Activated T-cell treated with anti-CD3 and anti-CD28 coated beads, Interleukin-2, amount 50 U/mL, for 72 hours (primary cell): ENCODE measurements at regions not wholly inside any gene's neighbourhood (a gene's known extent, or its start where the extent isn't known, plus 50 kb on each side); places are given as distances from the start of the nearest gene placed in this dataset.

Source experiments
- ATAC-seq, 2 donors: fragments of 150-1000 bp; cut with Tn5 transposase; replicated peaks in 1 of 2; 2 replicates each; pipeline ENCODE4 v1.10.0; 2021; ENCODE audit warnings: moderate library complexity in 2 of 2, mild to moderate bottlenecking in 1 of 2
- DNase-seq, 2 donors: peaks; one replicate each; pipeline ENCODE4 v3.0.0; 2021 to 2022; ENCODE audit warnings: mixed read lengths in 1 of 2
- H3K27ac Mint-ChIP-seq: one replicate; pipeline ENCODE4 v1.8.0; 2022; ENCODE audit warnings: mild to moderate bottlenecking, moderate library complexity, mixed read lengths
- H3K27me3 Mint-ChIP-seq: one replicate; pipeline ENCODE4 v1.8.0; 2022; ENCODE audit warnings: low read depth, mixed read lengths
- H3K36me3 Mint-ChIP-seq, 2 donors: one replicate each; pipeline ENCODE4 v1.8.0; 2022; ENCODE audit warnings: mixed read lengths in 2 of 2, mild to moderate bottlenecking in 1 of 2; ENCODE audit not compliant: insufficient read depth in 2 of 2
- H3K4me1 Mint-ChIP-seq: one replicate; pipeline ENCODE4 v1.8.0; 2022; ENCODE audit warnings: low read depth, mixed read lengths
- H3K4me3 Mint-ChIP-seq, 2 donors: one replicate each; pipeline ENCODE4 v1.8.0; 2022; ENCODE audit warnings: mild to moderate bottlenecking in 2 of 2, mixed read lengths in 2 of 2, moderate library complexity in 2 of 2
- H3K9me3 Mint-ChIP-seq, 2 donors: one replicate each; pipeline ENCODE4 v1.8.0; 2022; ENCODE audit warnings: mixed read lengths in 2 of 2

- H3K4me1 Mint-ChIP-seq: peaks cover 13% of the 10 kb centered on the region
- no peak for ATAC-seq
- H3K4me3 Mint-ChIP-seq: peak overlapping the region; percentile 69 to 78
- H3K27ac Mint-ChIP-seq: no peak overlapping the region
- peaks cover 0 to 1% of the 10 kb centered on the region in 2 donors for H3K36me3 Mint-ChIP-seq
- peaks cover 62% of the 10 kb centered on the region for H3K27me3 Mint-ChIP-seq
- no peak for DNase-seq
- no peaks in the 10 kb centered on the region for H3K9me3 Mint-ChIP-seq
These were observed 177.3 kb upstream of the CDKN3 start for GRCh38 chr14:54219261-54220070.

GRCh38 chr14:54220071-54220703 lies 176.6 kb upstream of the CDKN3 start:
- no peak for DNase-seq
- Mint-ChIP-seq H3K27me3 (peaks cover 66% of the 10 kb centered on the region), H3K4me1 (peaks cover 13% of the 10 kb centered on the region), H3K36me3 (peaks cover 0 to 1% of the 10 kb centered on the region in 2 donors), H3K9me3 (no peaks in the 10 kb centered on the region), H3K4me3 (peak overlapping the region; percentile 69 to 78), H3K27ac (no peak overlapping the region)
- peak in 1 of 2 donors; percentile 45 for ATAC-seq

GRCh38 chr14:54220704-54221431 lies 175.9 kb upstream of the CDKN3 start:
- H3K4me3 Mint-ChIP-seq: peak overlapping the region in 1 of 2 donors; percentile 69

GRCh38 chr14:54221432-54221803 lies 175.4 kb upstream of the CDKN3 start:
- peaks cover 13% of the 10 kb centered on the region for H3K4me1 Mint-ChIP-seq
- H3K36me3 Mint-ChIP-seq: peaks cover 0 to 1% of the 10 kb centered on the region in 2 donors
- DNase-seq (no peak), ATAC-seq (no peak)
- H3K27me3 Mint-ChIP-seq: peaks cover 64% of the 10 kb centered on the region
- H3K4me3 Mint-ChIP-seq: no peak overlapping the region
- H3K9me3 Mint-ChIP-seq: no peaks in the 10 kb centered on the region
- no peak overlapping the region for H3K27ac Mint-ChIP-seq

More at GRCh38 chr14:54220704-54221431, 175.9 kb upstream of the CDKN3 start:
- Mint-ChIP-seq H3K27me3 (peaks cover 67% of the 10 kb centered on the region), H3K4me1 (peaks cover 13% of the 10 kb centered on the region), H3K36me3 (peaks cover 0 to 1% of the 10 kb centered on the region in 2 donors), H3K9me3 (no peaks in the 10 kb centered on the region), H3K27ac (no peak overlapping the region)
- DNase-seq (no peak), ATAC-seq (no peak)

GRCh38 chr14:54221971-54222370 lies 174.8 kb upstream of the CDKN3 start:
- Mint-ChIP-seq H3K27ac (no peak overlapping the region), H3K27me3 (peaks cover 64% of the 10 kb centered on the region), H3K9me3 (no peaks in the 10 kb centered on the region), H3K36me3 (peaks cover 0 to 1% of the 10 kb centered on the region in 2 donors), H3K4me3 (no peak overlapping the region), H3K4me1 (peaks cover 9% of the 10 kb centered on the region)
- DNase-seq: no peak
- no peak for ATAC-seq

GRCh38 chr14:54223831-54224402 lies 172.9 kb upstream of the CDKN3 start:
- Mint-ChIP-seq H3K27ac (no peak overlapping the region), H3K9me3 (no peaks in the 10 kb centered on the region), H3K4me1 (peaks cover 9% of the 10 kb centered on the region), H3K36me3 (peaks cover 0 to 1% of the 10 kb centered on the region in 2 donors), H3K27me3 (peaks cover 58% of the 10 kb centered on the region), H3K4me3 (no peak overlapping the region)
- no peak for ATAC-seq
- no peak for DNase-seq

GRCh38 chr14:54225457-54226060 lies 171.2 kb upstream of the CDKN3 start:
- H3K4me3 Mint-ChIP-seq: no peak overlapping the region
- H3K27me3 Mint-ChIP-seq: peaks cover 47% of the 10 kb centered on the region
- H3K4me1 Mint-ChIP-seq: peaks cover 3% of the 10 kb centered on the region
- H3K9me3 Mint-ChIP-seq: no peaks in the 10 kb centered on the region
- no peak for ATAC-seq
- no peaks in the 10 kb centered on the region for H3K36me3 Mint-ChIP-seq
- no peak for DNase-seq
- H3K27ac Mint-ChIP-seq: no peak overlapping the region

GRCh38 chr14:54226103-54226502 lies 170.7 kb upstream of the CDKN3 start:
- ATAC-seq (no peak), DNase-seq (no peak)
- no peaks in the 10 kb centered on the region for H3K36me3 Mint-ChIP-seq
- no peak overlapping the region for H3K4me3 Mint-ChIP-seq
- H3K9me3 Mint-ChIP-seq: no peaks in the 10 kb centered on the region
- H3K4me1 Mint-ChIP-seq: no peaks in the 10 kb centered on the region
- no peak overlapping the region for H3K27ac Mint-ChIP-seq
- H3K27me3 Mint-ChIP-seq: peaks cover 47% of the 10 kb centered on the region

- Mint-ChIP-seq H3K9me3 (no peaks in the 10 kb centered on the region), H3K27me3 (peaks cover 44% of the 10 kb centered on the region), H3K4me3 (no peak overlapping the region), H3K36me3 (no peaks in the 10 kb centered on the region), H3K4me1 (no peaks in the 10 kb centered on the region), H3K27ac (no peak overlapping the region)
- ATAC-seq: no peak
- no peak for DNase-seq
These were observed 170.2 kb upstream of the CDKN3 start for GRCh38 chr14:54226558-54226957.

- Mint-ChIP-seq H3K27me3 (peaks cover 31% of the 10 kb centered on the region), H3K4me1 (no peaks in the 10 kb centered on the region), H3K36me3 (no peaks in the 10 kb centered on the region), H3K27ac (no peak overlapping the region), H3K9me3 (no peaks in the 10 kb centered on the region), H3K4me3 (no peak overlapping the region)
- DNase-seq (no peak), ATAC-seq (no peak)
These were observed 167.7 kb upstream of the CDKN3 start for GRCh38 chr14:54229136-54229535.

GRCh38 chr14:54230645-54231044 lies 166.2 kb upstream of the CDKN3 start:
- Mint-ChIP-seq H3K4me3 (no peak overlapping the region), H3K27ac (no peak overlapping the region), H3K4me1 (no peaks in the 10 kb centered on the region), H3K36me3 (no peaks in the 10 kb centered on the region), H3K27me3 (peaks cover 25% of the 10 kb centered on the region), H3K9me3 (peaks cover 2 to 6% of the 10 kb centered on the region in 2 donors)
- ATAC-seq (no peak), DNase-seq (no peak)

- H3K36me3 Mint-ChIP-seq: no peaks in the 10 kb centered on the region
- DNase-seq (no peak), ATAC-seq (no peak)
- peaks cover 24% of the 10 kb centered on the region for H3K27me3 Mint-ChIP-seq
- no peak overlapping the region for H3K27ac Mint-ChIP-seq
- H3K4me1 Mint-ChIP-seq: no peaks in the 10 kb centered on the region
- H3K9me3 Mint-ChIP-seq: peaks cover 2 to 6% of the 10 kb centered on the region in 2 donors
- H3K4me3 Mint-ChIP-seq: no peak overlapping the region
These were observed 164.1 kb upstream of the CDKN3 start for GRCh38 chr14:54232735-54233134.
